Fibroblast of lung (primary cell): ENCODE measurements at regions not wholly inside any gene's neighbourhood (a gene's known extent, or its start where the extent isn't known, plus 50 kb on each side); places are given as distances from the start of the nearest gene placed in this dataset.

Experiments used
- EZH2 ChIP-seq: IDR thresholded peaks from 2 replicates; pipeline ENCODE4 v1.5.1; 2012; ENCODE audit warnings: low read length, control low read depth, mild to moderate bottlenecking; ENCODE audit errors: missing control alignments
- TF ChIP-seq, protein P1 (sequence below), 2 donors: IDR thresholded peaks in 1 of 2; conservative IDR thresholded peaks in 1 of 2; 1 replicate in 1 of 2; 2 replicates in 1 of 2; pipeline ENCODE4 v1.5.1; 2011 to 2012; ENCODE audit warnings: low read length in 2 of 2, control low read depth in 1 of 2, inconsistent platforms in 1 of 2, low read depth in 1 of 2, mild to moderate bottlenecking in 1 of 2

- TF ChIP-seq, protein P1, sequence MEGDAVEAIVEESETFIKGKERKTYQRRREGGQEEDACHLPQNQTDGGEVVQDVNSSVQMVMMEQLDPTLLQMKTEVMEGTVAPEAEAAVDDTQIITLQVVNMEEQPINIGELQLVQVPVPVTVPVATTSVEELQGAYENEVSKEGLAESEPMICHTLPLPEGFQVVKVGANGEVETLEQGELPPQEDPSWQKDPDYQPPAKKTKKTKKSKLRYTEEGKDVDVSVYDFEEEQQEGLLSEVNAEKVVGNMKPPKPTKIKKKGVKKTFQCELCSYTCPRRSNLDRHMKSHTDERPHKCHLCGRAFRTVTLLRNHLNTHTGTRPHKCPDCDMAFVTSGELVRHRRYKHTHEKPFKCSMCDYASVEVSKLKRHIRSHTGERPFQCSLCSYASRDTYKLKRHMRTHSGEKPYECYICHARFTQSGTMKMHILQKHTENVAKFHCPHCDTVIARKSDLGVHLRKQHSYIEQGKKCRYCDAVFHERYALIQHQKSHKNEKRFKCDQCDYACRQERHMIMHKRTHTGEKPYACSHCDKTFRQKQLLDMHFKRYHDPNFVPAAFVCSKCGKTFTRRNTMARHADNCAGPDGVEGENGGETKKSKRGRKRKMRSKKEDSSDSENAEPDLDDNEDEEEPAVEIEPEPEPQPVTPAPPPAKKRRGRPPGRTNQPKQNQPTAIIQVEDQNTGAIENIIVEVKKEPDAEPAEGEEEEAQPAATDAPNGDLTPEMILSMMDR (conservative IDR thresholded peaks at IDR 0.05 in 1 of 2, IDR thresholded peaks at IDR 0.05 in 1 of 2; ENCODE audit: low read depth in 1 of 2, low read length in 2 of 2): no peak
- no peak for TF ChIP-seq EZH2
Measured at GRCh38 chr20:43352996-43353395, 104.7 kb upstream of the SRSF6 start.
